BE2C (cell line): ENCODE measurements at regions not wholly inside any gene's neighbourhood (a gene's known extent, or its start where the extent isn't known, plus 50 kb on each side); places are given as distances from the start of the nearest gene placed in this dataset.
"Not testable (repeated sequence)": the region's sequence is repeated elsewhere in the genome, so short reads cannot be mapped to it uniquely, and the experiment has no call there.

Experiments used
- DNase-seq: peaks from one replicate; pipeline ENCODE4 v3.0.0-alpha.2; 2020
- H3K27me3 ChIP-seq: fragments of 250-450 bp; sonication (Bioruptor Pico); 2 replicates; pipeline ENCODE4 v1.5.1; 2020; ENCODE audit warnings: mild to moderate bottlenecking
- H3K36me3 ChIP-seq: fragments of 250-450 bp; sonication (Bioruptor Pico); 2 replicates; pipeline ENCODE4 v1.5.1; 2020; ENCODE audit warnings: mild to moderate bottlenecking
- H3K4me1 ChIP-seq: fragments of 250-450 bp; sonication (Bioruptor Pico); 2 replicates; pipeline ENCODE4 v1.5.1; 2020
- H3K4me3 ChIP-seq: 2 replicates; pipeline ENCODE4 v1.5.1; 2011; ENCODE audit warnings: low read depth, low read length
- H3K9me3 ChIP-seq: fragments of 250-450 bp; sonication (Bioruptor Pico); 2 replicates; pipeline ENCODE4 v1.5.1; 2020
- TF ChIP-seq, protein P1 (sequence below): IDR thresholded peaks from 2 replicates; pipeline ENCODE4 v1.5.1; 2012; ENCODE audit warnings: mild to moderate bottlenecking, low read depth, low read length

GRCh38 chr14:49961270-49962222 is 68.7 kb downstream of the ARF6 start:
- TF ChIP-seq, protein P1, sequence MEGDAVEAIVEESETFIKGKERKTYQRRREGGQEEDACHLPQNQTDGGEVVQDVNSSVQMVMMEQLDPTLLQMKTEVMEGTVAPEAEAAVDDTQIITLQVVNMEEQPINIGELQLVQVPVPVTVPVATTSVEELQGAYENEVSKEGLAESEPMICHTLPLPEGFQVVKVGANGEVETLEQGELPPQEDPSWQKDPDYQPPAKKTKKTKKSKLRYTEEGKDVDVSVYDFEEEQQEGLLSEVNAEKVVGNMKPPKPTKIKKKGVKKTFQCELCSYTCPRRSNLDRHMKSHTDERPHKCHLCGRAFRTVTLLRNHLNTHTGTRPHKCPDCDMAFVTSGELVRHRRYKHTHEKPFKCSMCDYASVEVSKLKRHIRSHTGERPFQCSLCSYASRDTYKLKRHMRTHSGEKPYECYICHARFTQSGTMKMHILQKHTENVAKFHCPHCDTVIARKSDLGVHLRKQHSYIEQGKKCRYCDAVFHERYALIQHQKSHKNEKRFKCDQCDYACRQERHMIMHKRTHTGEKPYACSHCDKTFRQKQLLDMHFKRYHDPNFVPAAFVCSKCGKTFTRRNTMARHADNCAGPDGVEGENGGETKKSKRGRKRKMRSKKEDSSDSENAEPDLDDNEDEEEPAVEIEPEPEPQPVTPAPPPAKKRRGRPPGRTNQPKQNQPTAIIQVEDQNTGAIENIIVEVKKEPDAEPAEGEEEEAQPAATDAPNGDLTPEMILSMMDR, result no peak
- DNase-seq, result no peak
- Histone ChIP-seq H3K9me3 (no peaks in the 10 kb centered on the region), H3K36me3 (no peaks in the 10 kb centered on the region), H3K4me3 (no peak overlapping the region), H3K27me3 (no peaks in the 10 kb centered on the region), H3K4me1 (no peaks in the 10 kb centered on the region)

GRCh38 chr14:49962621-49963020 is 69.7 kb downstream of the ARF6 start:
- DNase-seq, result no peak
- H3K4me3 ChIP-seq, result no peak overlapping the region
- no peaks in the 10 kb centered on the region for H3K27me3 ChIP-seq
- H3K9me3 ChIP-seq, result no peaks in the 10 kb centered on the region
- TF ChIP-seq, protein P1, result no peak
- H3K36me3 ChIP-seq, result no peaks in the 10 kb centered on the region
- H3K4me1 ChIP-seq, result no peaks in the 10 kb centered on the region

- not testable (repeated sequence) for DNase-seq, H3K4me1 ChIP-seq, H3K4me3 ChIP-seq, H3K27me3 ChIP-seq, H3K36me3 ChIP-seq, H3K9me3 ChIP-seq
These were observed 72.3 kb downstream of the ARF6 start for GRCh38 chr14:49965068-49965651.

DNA sequence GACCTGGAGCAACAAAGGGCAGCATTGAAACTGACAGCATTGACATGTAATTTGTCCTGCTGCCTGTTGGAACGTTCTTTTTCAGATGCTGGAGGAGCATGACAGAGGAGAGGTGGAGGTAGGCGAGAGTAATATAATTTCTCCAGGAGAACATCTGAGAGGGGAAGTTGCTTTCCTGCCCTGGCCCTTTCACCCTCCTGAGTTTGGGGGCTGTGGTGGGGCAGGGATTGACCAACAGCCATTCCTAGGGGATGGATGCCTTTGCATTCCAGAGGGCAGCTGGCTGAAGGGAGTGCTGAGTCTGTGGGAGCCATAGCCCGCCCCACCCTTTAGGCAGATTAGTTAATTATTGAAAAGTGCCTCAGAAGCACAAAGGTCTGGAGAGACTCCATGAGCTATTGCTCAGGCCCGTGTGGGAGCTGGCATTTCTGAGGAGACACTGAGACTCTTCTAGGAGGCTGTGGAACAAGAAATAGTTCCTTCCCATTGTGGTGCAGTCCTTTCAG is 73.5 kb downstream of the ARF6 start:
- Histone ChIP-seq H3K9me3 (no peaks in the 10 kb centered on the region), H3K36me3 (no peaks in the 10 kb centered on the region), H3K4me1 (peaks cover 10% of the 10 kb centered on the region), H3K27me3 (no peaks in the 10 kb centered on the region), H3K4me3 (no peak overlapping the region)
- TF ChIP-seq, protein P1, result no peak
- DNase-seq, result no peak

DNA sequence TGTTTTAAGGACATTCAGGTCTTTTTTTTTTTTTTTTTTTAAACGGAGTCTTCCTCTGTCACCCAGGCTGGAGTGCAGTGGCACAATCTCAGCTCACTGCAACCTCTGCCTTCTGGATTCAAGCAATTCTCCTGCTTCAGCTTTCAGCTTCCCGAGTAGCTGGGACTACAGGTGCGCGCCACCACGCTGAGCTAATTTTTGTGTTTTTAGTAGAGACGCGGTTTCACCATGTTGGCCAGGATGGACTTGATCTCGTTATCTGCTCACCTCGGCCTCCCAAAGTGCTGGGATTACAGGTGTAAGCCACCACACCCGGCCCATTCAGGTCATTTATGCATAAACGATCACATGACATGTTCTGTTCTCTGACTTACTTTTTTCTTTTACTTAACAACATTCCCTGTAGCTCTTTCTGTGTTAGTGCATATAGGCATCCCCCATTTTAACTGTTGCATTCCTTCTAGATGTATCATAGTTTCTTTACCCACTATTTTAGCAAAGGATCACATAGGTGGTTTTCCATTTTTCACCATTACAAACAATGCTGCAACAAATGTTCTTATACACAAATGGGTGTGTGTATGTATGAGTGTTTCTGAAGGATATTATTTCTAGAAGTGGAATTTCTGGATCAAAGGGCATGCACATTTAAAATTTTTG is 74.2 kb downstream of the ARF6 start:
- no peaks in the 10 kb centered on the region for H3K27me3 ChIP-seq
- no peaks in the 10 kb centered on the region for H3K36me3 ChIP-seq
- no peak overlapping the region for H3K4me3 ChIP-seq
- peaks cover 18% of the 10 kb centered on the region for H3K4me1 ChIP-seq
- TF ChIP-seq, protein P1, result no peak
- no peak for DNase-seq
- no peaks in the 10 kb centered on the region for H3K9me3 ChIP-seq

GRCh38 chr14:49969961-49970360 is 77.1 kb downstream of the ARF6 start:
- no peaks in the 10 kb centered on the region for H3K9me3 ChIP-seq
- no peak for DNase-seq
- H3K4me3 ChIP-seq, result no peak overlapping the region
- H3K27me3 ChIP-seq, result no peaks in the 10 kb centered on the region
- peaks cover 26% of the 10 kb centered on the region for H3K4me1 ChIP-seq
- TF ChIP-seq, protein P1, result no peak
- H3K36me3 ChIP-seq, result no peaks in the 10 kb centered on the region
